PFSK-1 (cell line): ENCODE measurements at regions not wholly inside any gene's neighbourhood (a gene's known extent, or its start where the extent isn't known, plus 50 kb on each side); places are given as distances from the start of the nearest gene placed in this dataset.

Experiments used
- FOXP2 ChIP-seq: optimal IDR thresholded peaks from 2 replicates; pipeline ENCODE3; 2011; ENCODE audit warnings: borderline replicate concordance, control low read depth, inconsistent platforms; ENCODE audit not compliant: insufficient read depth; ENCODE audit errors: extremely low read length, extremely low read depth
- POLR2AphosphoS5 ChIP-seq: IDR thresholded peaks from 2 replicates; pipeline ENCODE4 v1.6.1; 2012; ENCODE audit warnings: low read depth, mild to moderate bottlenecking, control low read depth, low read length, moderate library complexity
- SIN3A ChIP-seq: IDR thresholded peaks from 2 replicates; pipeline ENCODE4 v1.6.1; 2012; ENCODE audit warnings: mild to moderate bottlenecking, low read length, moderate library complexity, borderline replicate concordance; ENCODE audit not compliant: insufficient read depth
- TAF1 ChIP-seq: IDR thresholded peaks from 2 replicates; pipeline ENCODE4 v1.6.1; 2012; ENCODE audit warnings: low read length, control low read depth, borderline replicate concordance; ENCODE audit not compliant: insufficient read depth
- TF ChIP-seq, protein P1 (sequence below), 2 experiments: IDR thresholded peaks; 2 replicates each; pipeline versions ENCODE4 v1.6.1 to v1.8.0; 2011 to 2012; ENCODE audit warnings: low read depth in 2 of 2, low read length in 2 of 2, control low read depth in 1 of 2, inconsistent platforms in 1 of 2, mild to moderate bottlenecking in 1 of 2, moderate library complexity in 1 of 2; ENCODE audit not compliant: insufficient read depth in 1 of 2

DNA sequence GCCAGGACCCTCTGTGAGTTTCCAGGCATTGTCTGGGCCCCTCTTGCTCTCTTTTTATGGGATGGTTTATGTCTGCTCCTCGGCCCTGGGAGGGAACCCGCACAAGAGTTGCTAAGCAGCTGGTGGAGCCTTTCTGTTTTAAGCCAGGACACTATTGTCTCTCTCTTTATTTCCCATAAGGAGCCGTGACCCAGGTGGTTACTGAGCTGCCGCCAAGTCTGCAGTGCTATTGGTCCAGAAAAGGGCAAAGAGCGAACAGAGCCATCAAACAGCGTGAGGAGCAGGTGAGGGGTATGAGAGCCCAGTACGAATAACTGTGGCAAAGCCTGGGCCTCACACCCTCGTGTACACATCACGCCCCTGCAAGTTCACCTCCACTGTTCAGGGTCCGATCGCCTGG, 280.2 kb downstream of the SHQ1 start:
- TF ChIP-seq, protein P1, sequence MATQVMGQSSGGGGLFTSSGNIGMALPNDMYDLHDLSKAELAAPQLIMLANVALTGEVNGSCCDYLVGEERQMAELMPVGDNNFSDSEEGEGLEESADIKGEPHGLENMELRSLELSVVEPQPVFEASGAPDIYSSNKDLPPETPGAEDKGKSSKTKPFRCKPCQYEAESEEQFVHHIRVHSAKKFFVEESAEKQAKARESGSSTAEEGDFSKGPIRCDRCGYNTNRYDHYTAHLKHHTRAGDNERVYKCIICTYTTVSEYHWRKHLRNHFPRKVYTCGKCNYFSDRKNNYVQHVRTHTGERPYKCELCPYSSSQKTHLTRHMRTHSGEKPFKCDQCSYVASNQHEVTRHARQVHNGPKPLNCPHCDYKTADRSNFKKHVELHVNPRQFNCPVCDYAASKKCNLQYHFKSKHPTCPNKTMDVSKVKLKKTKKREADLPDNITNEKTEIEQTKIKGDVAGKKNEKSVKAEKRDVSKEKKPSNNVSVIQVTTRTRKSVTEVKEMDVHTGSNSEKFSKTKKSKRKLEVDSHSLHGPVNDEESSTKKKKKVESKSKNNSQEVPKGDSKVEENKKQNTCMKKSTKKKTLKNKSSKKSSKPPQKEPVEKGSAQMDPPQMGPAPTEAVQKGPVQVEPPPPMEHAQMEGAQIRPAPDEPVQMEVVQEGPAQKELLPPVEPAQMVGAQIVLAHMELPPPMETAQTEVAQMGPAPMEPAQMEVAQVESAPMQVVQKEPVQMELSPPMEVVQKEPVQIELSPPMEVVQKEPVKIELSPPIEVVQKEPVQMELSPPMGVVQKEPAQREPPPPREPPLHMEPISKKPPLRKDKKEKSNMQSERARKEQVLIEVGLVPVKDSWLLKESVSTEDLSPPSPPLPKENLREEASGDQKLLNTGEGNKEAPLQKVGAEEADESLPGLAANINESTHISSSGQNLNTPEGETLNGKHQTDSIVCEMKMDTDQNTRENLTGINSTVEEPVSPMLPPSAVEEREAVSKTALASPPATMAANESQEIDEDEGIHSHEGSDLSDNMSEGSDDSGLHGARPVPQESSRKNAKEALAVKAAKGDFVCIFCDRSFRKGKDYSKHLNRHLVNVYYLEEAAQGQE (IDR thresholded peaks at IDR 0.05; ENCODE audit: insufficient read depth in 1 of 2, low read depth in 2 of 2, low read length in 2 of 2): no peak
- no peak for TF ChIP-seq POLR2AphosphoS5
- TF ChIP-seq TAF1: no peak
- no peak for TF ChIP-seq FOXP2
- no peak for TF ChIP-seq SIN3A
